ENCODE measurements at regions not wholly inside any gene's neighbourhood (a gene's known extent, or its start where the extent isn't known, plus 50 kb on each side); places are given as distances from the start of the nearest gene placed in this dataset.

GRCh38 chr14:98366429-98366828 is 905.6 kb downstream of the BCL11B start:
- Histone ChIP-seq H3K27ac (ENCODE audit: low read length) (no peak overlapping the region), H3K9me3 (ENCODE audit: control insufficient read depth, insufficient read depth, low read length) (no peaks in the 10 kb centered on the region), H3K36me3 (ENCODE audit: control insufficient read depth, insufficient read depth, low read length) (no peaks in the 10 kb centered on the region), H3K4me3 (ENCODE audit: low read length) (no peak overlapping the region), H3K27me3 (ENCODE audit: control insufficient read depth, insufficient read depth, low read length) (no peaks in the 10 kb centered on the region), H3K4me1 (ENCODE audit: control insufficient read depth, insufficient read depth, low read length) (no peaks in the 10 kb centered on the region)
- Mint-ChIP-seq H3K4me1 (no peaks in the 10 kb centered on the region), H3K27ac (no peak overlapping the region), H3K27me3 (ENCODE audit: low read depth in 2 of 2) (peaks cover 14 to 42% of the 10 kb centered on the region in 2 donors), H3K4me3 (no peak overlapping the region), H3K9me3 (no peaks in the 10 kb centered on the region), H3K36me3 (no peaks in the 10 kb centered on the region)
- ATAC-seq (no peak), DNase-seq (no peak)
- intact Hi-C loops (cut with micrococcal nuclease) = no loop called here
- TF ChIP-seq CTCF (IDR thresholded peaks at IDR 0.05) = no peak
- WGBS (ENCODE audit: insufficient coverage) = 92% methylated on average over 6 of the region's 6 CpGs

GRCh38 chr14:98368221-98368620 is 903.8 kb downstream of the BCL11B start:
- H3K36me3 Mint-ChIP-seq = no peaks in the 10 kb centered on the region
- no peaks in the 10 kb centered on the region for H3K27me3 ChIP-seq (ENCODE audit: control insufficient read depth, insufficient read depth, low read length)
- H3K36me3 ChIP-seq (ENCODE audit: control insufficient read depth, insufficient read depth, low read length) = no peaks in the 10 kb centered on the region
- no peaks in the 10 kb centered on the region for H3K4me1 ChIP-seq (ENCODE audit: control insufficient read depth, insufficient read depth, low read length)
- no peak overlapping the region for H3K27ac Mint-ChIP-seq
- no peak for ATAC-seq
- no peak for TF ChIP-seq CTCF (IDR thresholded peaks at IDR 0.05)
- WGBS (ENCODE audit: insufficient coverage) = 50% methylated on average over 1 of the region's 1 CpG
- no peaks in the 10 kb centered on the region for H3K4me1 Mint-ChIP-seq
- intact Hi-C loops (cut with micrococcal nuclease) = no loop called here
- no peak overlapping the region for H3K4me3 Mint-ChIP-seq
- peaks cover 14 to 33% of the 10 kb centered on the region in 2 donors for H3K27me3 Mint-ChIP-seq (ENCODE audit: low read depth in 2 of 2)
- no peak overlapping the region for H3K27ac ChIP-seq (ENCODE audit: low read length)
- H3K9me3 Mint-ChIP-seq = no peaks in the 10 kb centered on the region
- DNase-seq = no peak
- H3K9me3 ChIP-seq (ENCODE audit: control insufficient read depth, insufficient read depth, low read length) = no peaks in the 10 kb centered on the region
- no peak overlapping the region for H3K4me3 ChIP-seq (ENCODE audit: low read length)

GRCh38 chr14:98368916-98369315 is 903.1 kb downstream of the BCL11B start:
- Mint-ChIP-seq H3K4me3 (no peak overlapping the region), H3K27me3 (ENCODE audit: low read depth in 2 of 2) (peaks cover 14 to 28% of the 10 kb centered on the region in 2 donors), H3K9me3 (no peaks in the 10 kb centered on the region), H3K4me1 (no peaks in the 10 kb centered on the region), H3K27ac (no peak overlapping the region), H3K36me3 (no peaks in the 10 kb centered on the region)
- Histone ChIP-seq H3K4me1 (ENCODE audit: control insufficient read depth, insufficient read depth, low read length) (no peaks in the 10 kb centered on the region), H3K36me3 (ENCODE audit: control insufficient read depth, insufficient read depth, low read length) (no peaks in the 10 kb centered on the region), H3K9me3 (ENCODE audit: control insufficient read depth, insufficient read depth, low read length) (no peaks in the 10 kb centered on the region), H3K4me3 (ENCODE audit: low read length) (no peak overlapping the region), H3K27ac (ENCODE audit: low read length) (no peak overlapping the region), H3K27me3 (ENCODE audit: control insufficient read depth, insufficient read depth, low read length) (no peaks in the 10 kb centered on the region)
- DNase-seq (no peak), ATAC-seq (no peak)
- no peak for TF ChIP-seq CTCF (IDR thresholded peaks at IDR 0.05)
- intact Hi-C loops (cut with micrococcal nuclease) = no loop called here
- 87% methylated on average over 3 of the region's 3 CpGs for WGBS (ENCODE audit: insufficient coverage)

- Mint-ChIP-seq H3K4me1 (no peaks in the 10 kb centered on the region), H3K36me3 (no peaks in the 10 kb centered on the region), H3K9me3 (no peaks in the 10 kb centered on the region), H3K27ac (no peak overlapping the region), H3K4me3 (no peak overlapping the region), H3K27me3 (ENCODE audit: low read depth in 2 of 2) (peaks cover 14 to 28% of the 10 kb centered on the region in 2 donors)
- Histone ChIP-seq H3K9me3 (ENCODE audit: control insufficient read depth, insufficient read depth, low read length) (no peaks in the 10 kb centered on the region), H3K36me3 (ENCODE audit: control insufficient read depth, insufficient read depth, low read length) (no peaks in the 10 kb centered on the region), H3K4me1 (ENCODE audit: control insufficient read depth, insufficient read depth, low read length) (no peaks in the 10 kb centered on the region), H3K27ac (ENCODE audit: low read length) (no peak overlapping the region), H3K4me3 (ENCODE audit: low read length) (no peak overlapping the region), H3K27me3 (ENCODE audit: control insufficient read depth, insufficient read depth, low read length) (no peaks in the 10 kb centered on the region)
- DNase-seq (no peak), ATAC-seq (no peak)
- no peak for TF ChIP-seq CTCF (IDR thresholded peaks at IDR 0.05)
- intact Hi-C loops (cut with micrococcal nuclease) = no loop called here
- 39% methylated on average over 2 of the region's 2 CpGs for WGBS (ENCODE audit: insufficient coverage)
Observed at GRCh38 chr14:98369344-98369743, 902.7 kb downstream of the BCL11B start.
